ENCODE measurements at regions not wholly inside any gene's neighbourhood (a gene's known extent, or its start where the extent isn't known, plus 50 kb on each side); places are given as distances from the start of the nearest gene placed in this dataset.

GRCh38 chr6:163797296-163797845, 382.9 kb downstream of the QKI start:
- TF ChIP-seq, protein P1, sequence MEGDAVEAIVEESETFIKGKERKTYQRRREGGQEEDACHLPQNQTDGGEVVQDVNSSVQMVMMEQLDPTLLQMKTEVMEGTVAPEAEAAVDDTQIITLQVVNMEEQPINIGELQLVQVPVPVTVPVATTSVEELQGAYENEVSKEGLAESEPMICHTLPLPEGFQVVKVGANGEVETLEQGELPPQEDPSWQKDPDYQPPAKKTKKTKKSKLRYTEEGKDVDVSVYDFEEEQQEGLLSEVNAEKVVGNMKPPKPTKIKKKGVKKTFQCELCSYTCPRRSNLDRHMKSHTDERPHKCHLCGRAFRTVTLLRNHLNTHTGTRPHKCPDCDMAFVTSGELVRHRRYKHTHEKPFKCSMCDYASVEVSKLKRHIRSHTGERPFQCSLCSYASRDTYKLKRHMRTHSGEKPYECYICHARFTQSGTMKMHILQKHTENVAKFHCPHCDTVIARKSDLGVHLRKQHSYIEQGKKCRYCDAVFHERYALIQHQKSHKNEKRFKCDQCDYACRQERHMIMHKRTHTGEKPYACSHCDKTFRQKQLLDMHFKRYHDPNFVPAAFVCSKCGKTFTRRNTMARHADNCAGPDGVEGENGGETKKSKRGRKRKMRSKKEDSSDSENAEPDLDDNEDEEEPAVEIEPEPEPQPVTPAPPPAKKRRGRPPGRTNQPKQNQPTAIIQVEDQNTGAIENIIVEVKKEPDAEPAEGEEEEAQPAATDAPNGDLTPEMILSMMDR (optimal IDR thresholded peaks at IDR 0.05 in 1 of 3, IDR thresholded peaks at IDR 0.05 in 1 of 3, conservative IDR thresholded peaks at IDR 0.05 in 1 of 3; ENCODE audit: extremely low read depth in 1 of 3, insufficient read depth in 2 of 3, low read length in 3 of 3) = no peak
- no peak for TF ChIP-seq EZH2 (IDR thresholded peaks at IDR 0.05; ENCODE audit: low read length)

Measured in keratinocyte (primary cell).